CD4-positive, alpha-beta T cell (primary cell): ENCODE measurements at regions not wholly inside any gene's neighbourhood (a gene's known extent, or its start where the extent isn't known, plus 50 kb on each side); places are given as distances from the start of the nearest gene placed in this dataset.

Experiments
- ATAC-seq: fragments of 200-7000 bp; cut with Tn5 transposase; one replicate; pipeline ENCODE4 v1.10.0; 2022; ENCODE audit warnings: mild to moderate bottlenecking; ENCODE audit not compliant: poor library complexity
- CTCF ChIA-PET: fragments of 350-600 bp; sonication (Branson Sonifier 250); formaldehyde crosslinking; loops from one replicate; lab custom pipeline; 2021; ENCODE audit warnings: antibody characterized with exemption, inconsistent platforms; lab: Charles Lee
- POLR2A ChIA-PET: fragments of 350-600 bp; sonication (Branson Sonifier 250); formaldehyde crosslinking; loops from one replicate; lab custom pipeline; 2021; ENCODE audit warnings: antibody characterized with exemption, inconsistent platforms; lab: Charles Lee
- DNase-seq, 14 experiments: peaks; one replicate each; pipeline ENCODE4 v3.0.0-alpha.2; 2013 to 2020; ENCODE audit warnings: mixed read lengths in 2 of 14
- H3K27ac ChIP-seq, 2 donors: one replicate each; pipeline versions ENCODE4 v1.5.1 to v1.7.0; 2013; ENCODE audit warnings: low read length in 2 of 2, low read depth in 1 of 2, mild to moderate bottlenecking in 1 of 2
- H3K27me3 ChIP-seq, 2 experiments: 1 replicate in 1 of 2; 2 replicates in 1 of 2; pipeline versions ENCODE4 v1.6.1 to v1.7.0; 2013; ENCODE audit warnings: low read length in 2 of 2, control low read depth in 1 of 2, mild to moderate bottlenecking in 1 of 2, moderate library complexity in 1 of 2; ENCODE audit not compliant: insufficient read depth in 2 of 2, control insufficient read depth in 1 of 2
- H3K36me3 ChIP-seq: one replicate; pipeline ENCODE4 v1.6.1; 2013; ENCODE audit warnings: low read length, control low read depth; ENCODE audit not compliant: insufficient read depth
- H3K4me1 ChIP-seq: one replicate; pipeline ENCODE4 v1.6.1; 2013; ENCODE audit warnings: low read length, control low read depth; ENCODE audit not compliant: insufficient read depth
- H3K4me3 ChIP-seq: one replicate; pipeline ENCODE4 v1.5.1; 2013; ENCODE audit warnings: mild to moderate bottlenecking, low read length, moderate library complexity
- H3K9me3 ChIP-seq, 2 experiments: 1 replicate in 1 of 2; 2 replicates in 1 of 2; pipeline versions ENCODE4 v1.6.1 to v1.7.0; 2013; ENCODE audit warnings: low read length in 2 of 2, mild to moderate bottlenecking in 2 of 2, control low read depth in 1 of 2, moderate library complexity in 1 of 2; ENCODE audit not compliant: control insufficient read depth in 1 of 2, insufficient read depth in 1 of 2
- H3K27ac Mint-ChIP-seq: one replicate; pipeline ENCODE4 v1.8.0; 2020; ENCODE audit warnings: mixed read lengths
- H3K27me3 Mint-ChIP-seq: one replicate; pipeline ENCODE4 v1.8.0; 2021; ENCODE audit warnings: mixed read lengths
- H3K36me3 Mint-ChIP-seq: one replicate; pipeline ENCODE4 v1.8.0; 2021; ENCODE audit warnings: low read depth, mixed read lengths
- H3K4me1 Mint-ChIP-seq: one replicate; pipeline ENCODE4 v1.8.0; 2021; ENCODE audit warnings: low read depth, mixed read lengths
- H3K4me3 Mint-ChIP-seq: one replicate; pipeline ENCODE4 v1.8.0; 2020; ENCODE audit warnings: mild to moderate bottlenecking, mixed read lengths
- H3K9me3 Mint-ChIP-seq: one replicate; pipeline ENCODE4 v1.8.0; 2020; ENCODE audit warnings: mixed read lengths
- intact Hi-C, 2 experiments: fragments of 100-400 bp; cut with DNase I in 1 of 2; cut with micrococcal nuclease in 1 of 2; formaldehyde crosslinking; loops; one replicate each; pipeline versions ENCODE4 v1.15.1 to v1.9.0; 2023 to 2025; cut with DNase I, micrococcal nuclease
- TF ChIP-seq, protein P1 (sequence below): fragments of 200-600 bp; IDR thresholded peaks from one replicate; pipeline ENCODE4 v1.8.0; 2022; ENCODE audit warnings: antibody characterized with exemption, mild to moderate bottlenecking

DNA sequence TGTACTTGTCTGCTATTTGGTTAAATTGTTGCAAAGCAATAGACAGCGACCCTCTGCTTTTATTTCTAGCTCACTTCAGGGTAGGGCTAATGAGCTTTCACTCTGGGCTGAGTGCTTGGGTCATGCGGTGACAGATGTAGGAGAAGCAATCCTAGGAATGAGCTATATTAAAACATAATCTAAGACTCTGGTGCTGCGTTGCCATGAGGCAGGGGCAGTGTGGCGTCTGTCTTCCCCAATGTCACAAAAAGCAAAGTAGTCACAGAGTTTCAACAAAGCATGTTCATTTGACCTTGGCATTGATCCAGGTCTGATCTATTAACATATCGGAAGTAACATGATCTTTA is 55.5 kb upstream of the GRAMD1B start:
- no peak for ATAC-seq
- H3K27me3 Mint-ChIP-seq: no peaks in the 10 kb centered on the region
- H3K36me3 Mint-ChIP-seq: no peaks in the 10 kb centered on the region
- intact Hi-C loops: no loop called here
- TF ChIP-seq, protein P1, sequence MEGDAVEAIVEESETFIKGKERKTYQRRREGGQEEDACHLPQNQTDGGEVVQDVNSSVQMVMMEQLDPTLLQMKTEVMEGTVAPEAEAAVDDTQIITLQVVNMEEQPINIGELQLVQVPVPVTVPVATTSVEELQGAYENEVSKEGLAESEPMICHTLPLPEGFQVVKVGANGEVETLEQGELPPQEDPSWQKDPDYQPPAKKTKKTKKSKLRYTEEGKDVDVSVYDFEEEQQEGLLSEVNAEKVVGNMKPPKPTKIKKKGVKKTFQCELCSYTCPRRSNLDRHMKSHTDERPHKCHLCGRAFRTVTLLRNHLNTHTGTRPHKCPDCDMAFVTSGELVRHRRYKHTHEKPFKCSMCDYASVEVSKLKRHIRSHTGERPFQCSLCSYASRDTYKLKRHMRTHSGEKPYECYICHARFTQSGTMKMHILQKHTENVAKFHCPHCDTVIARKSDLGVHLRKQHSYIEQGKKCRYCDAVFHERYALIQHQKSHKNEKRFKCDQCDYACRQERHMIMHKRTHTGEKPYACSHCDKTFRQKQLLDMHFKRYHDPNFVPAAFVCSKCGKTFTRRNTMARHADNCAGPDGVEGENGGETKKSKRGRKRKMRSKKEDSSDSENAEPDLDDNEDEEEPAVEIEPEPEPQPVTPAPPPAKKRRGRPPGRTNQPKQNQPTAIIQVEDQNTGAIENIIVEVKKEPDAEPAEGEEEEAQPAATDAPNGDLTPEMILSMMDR: no peak
- Histone ChIP-seq H3K36me3 (no peaks in the 10 kb centered on the region), H3K9me3 (no peaks in the 10 kb centered on the region), H3K4me3 (no peak overlapping the region), H3K4me1 (no peaks in the 10 kb centered on the region), H3K27ac (no peak overlapping the region), H3K27me3 (no peaks in the 10 kb centered on the region)
- no peak for DNase-seq
- H3K4me3 Mint-ChIP-seq: no peak overlapping the region
- POLR2A ChIA-PET: no interaction called here
- no peak overlapping the region for H3K27ac Mint-ChIP-seq
- no peaks in the 10 kb centered on the region for H3K9me3 Mint-ChIP-seq
- CTCF ChIA-PET: no interaction called here
- no peaks in the 10 kb centered on the region for H3K4me1 Mint-ChIP-seq

DNA sequence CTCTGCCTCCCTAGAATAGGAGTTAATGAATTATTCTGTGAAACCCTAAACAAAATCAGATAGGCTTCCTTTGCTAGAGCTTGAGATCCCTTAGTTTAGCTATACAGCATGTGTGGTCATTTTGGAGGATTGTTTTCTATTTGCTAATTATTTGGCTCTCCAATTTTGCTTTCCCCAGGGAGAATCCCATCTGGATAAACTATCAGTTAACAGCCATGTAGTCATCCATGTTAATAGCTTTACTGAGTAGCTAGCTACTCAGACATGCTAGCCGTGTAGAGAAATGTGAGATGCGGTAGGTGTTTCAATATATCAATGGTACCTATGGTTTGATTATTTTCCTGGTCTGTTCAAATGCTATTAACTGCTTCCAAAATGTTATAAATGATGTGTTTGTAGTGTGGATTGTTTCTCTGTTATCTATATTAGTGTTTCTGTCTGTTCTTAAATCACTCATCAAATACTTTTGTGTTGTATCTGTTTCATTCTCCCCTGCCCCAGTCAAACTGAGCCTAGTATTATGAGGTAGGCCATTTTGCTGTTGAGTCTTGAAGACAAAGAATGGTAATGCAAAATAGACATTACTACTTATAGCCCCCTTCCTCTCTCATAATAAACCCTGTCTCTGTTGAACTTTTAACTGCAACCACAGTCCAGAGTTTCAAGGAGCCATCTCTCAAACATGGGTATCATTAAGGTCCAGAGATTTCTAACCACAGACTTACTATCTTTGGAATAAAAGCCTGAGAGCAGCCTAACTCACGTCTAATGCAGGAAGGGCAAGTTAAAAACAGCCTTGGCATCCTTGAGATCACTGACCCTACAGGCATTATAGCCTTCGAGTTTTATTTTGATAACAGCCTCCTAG is 56.1 kb upstream of the GRAMD1B start:
- H3K27ac Mint-ChIP-seq: no peak overlapping the region
- H3K9me3 ChIP-seq: no peaks in the 10 kb centered on the region
- H3K27ac ChIP-seq: no peak overlapping the region
- ChIA-PET POLR2A (no interaction called here), CTCF (no interaction called here)
- H3K4me3 ChIP-seq: no peak overlapping the region
- no peaks in the 10 kb centered on the region for H3K36me3 Mint-ChIP-seq
- ATAC-seq (no peak), DNase-seq (no peak)
- no peaks in the 10 kb centered on the region for H3K4me1 ChIP-seq
- intact Hi-C loops: no loop called here
- H3K4me3 Mint-ChIP-seq: no peak overlapping the region
- H3K27me3 Mint-ChIP-seq: no peaks in the 10 kb centered on the region
- no peaks in the 10 kb centered on the region for H3K36me3 ChIP-seq
- H3K4me1 Mint-ChIP-seq: no peaks in the 10 kb centered on the region
- H3K27me3 ChIP-seq: no peaks in the 10 kb centered on the region
- TF ChIP-seq, protein P1: no peak
- H3K9me3 Mint-ChIP-seq: no peaks in the 10 kb centered on the region

DNA sequence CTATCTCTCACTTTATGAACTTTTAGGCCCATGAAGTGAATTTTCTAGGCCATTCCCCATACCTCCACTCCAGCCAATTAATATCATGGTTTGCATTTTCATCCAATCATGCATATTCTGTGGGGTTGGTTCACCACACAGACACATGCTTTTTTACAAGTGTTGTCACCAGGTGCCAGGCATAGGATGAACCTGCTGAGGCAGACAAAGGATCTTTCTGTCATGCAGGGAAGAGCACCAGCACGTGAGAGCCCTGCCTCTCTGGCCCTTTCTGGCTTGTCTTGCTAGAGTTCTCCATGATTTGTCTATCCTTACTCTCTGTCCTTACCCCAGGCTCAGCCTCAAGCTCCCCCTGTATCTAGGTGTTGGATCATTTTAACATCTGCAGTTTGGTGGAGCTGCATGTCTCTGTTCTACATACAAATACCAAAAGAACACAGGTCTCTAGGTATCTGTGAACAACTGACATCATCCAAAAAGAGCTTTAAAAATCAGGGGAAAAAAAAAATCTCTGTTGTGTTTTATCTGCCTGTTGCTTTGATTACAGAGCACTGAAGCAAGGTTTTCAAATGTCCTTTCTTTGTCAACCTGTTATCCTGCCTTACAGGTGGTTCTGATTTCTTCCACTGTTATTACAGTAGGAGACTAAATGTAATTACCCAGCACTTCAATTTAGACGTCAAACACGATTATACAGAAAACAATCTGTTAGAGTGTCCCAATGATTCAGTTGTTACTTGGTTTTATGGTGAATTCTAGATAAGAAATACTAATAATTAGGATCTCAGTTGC is 58.4 kb upstream of the GRAMD1B start:
- H3K9me3 Mint-ChIP-seq: no peaks in the 10 kb centered on the region
- intact Hi-C loops: no loop called here
- CTCF ChIA-PET: no interaction called here
- H3K4me1 Mint-ChIP-seq: no peaks in the 10 kb centered on the region
- TF ChIP-seq, protein P1: no peak
- H3K36me3 Mint-ChIP-seq: no peaks in the 10 kb centered on the region
- Histone ChIP-seq H3K27me3 (no peaks in the 10 kb centered on the region), H3K4me3 (no peak overlapping the region), H3K4me1 (no peaks in the 10 kb centered on the region), H3K36me3 (no peaks in the 10 kb centered on the region), H3K9me3 (no peaks in the 10 kb centered on the region), H3K27ac (no peak overlapping the region)
- no peak for ATAC-seq
- POLR2A ChIA-PET: no interaction called here
- H3K4me3 Mint-ChIP-seq: no peak overlapping the region
- H3K27ac Mint-ChIP-seq: no peak overlapping the region
- H3K27me3 Mint-ChIP-seq: no peaks in the 10 kb centered on the region
- no peak for DNase-seq
